CD4-positive, alpha-beta T cell treated with Interleukin-10 for 1 hour (primary cell): ENCODE measurements at regions not wholly inside any gene's neighbourhood (a gene's known extent, or its start where the extent isn't known, plus 50 kb on each side); places are given as distances from the start of the nearest gene placed in this dataset.
"Not testable (repeated sequence)": the region's sequence is repeated elsewhere in the genome, so short reads cannot be mapped to it uniquely, and the experiment has no call there.

Experiments
- DNase-seq: peaks from one replicate; pipeline ENCODE4 v3.0.0-alpha.2; 2020

DNA sequence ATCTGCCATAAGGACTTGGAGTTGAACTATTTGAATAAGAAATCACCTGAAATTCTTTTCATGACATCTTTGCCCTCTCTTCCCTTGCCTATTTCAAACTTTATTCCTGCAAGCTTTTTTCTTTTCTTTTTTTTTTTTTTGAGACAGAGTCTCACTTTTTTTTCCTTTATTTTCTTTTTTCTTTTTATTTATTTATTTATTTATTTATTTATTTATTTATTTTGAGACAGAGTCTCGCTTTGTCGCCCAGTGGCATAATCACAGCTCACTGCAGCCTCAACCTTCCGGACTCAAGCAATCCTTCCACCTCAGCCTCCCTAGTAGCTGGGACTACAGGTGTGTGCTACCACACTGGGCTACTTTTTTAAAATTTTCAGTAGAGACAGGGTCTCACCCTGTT lies 369.3 kb upstream of the ATP11B start:
- DNase-seq = no peak

GRCh38 chr3:182425926-182426718 lies 367.2 kb upstream of the ATP11B start:
- not testable (repeated sequence) for DNase-seq

DNA sequence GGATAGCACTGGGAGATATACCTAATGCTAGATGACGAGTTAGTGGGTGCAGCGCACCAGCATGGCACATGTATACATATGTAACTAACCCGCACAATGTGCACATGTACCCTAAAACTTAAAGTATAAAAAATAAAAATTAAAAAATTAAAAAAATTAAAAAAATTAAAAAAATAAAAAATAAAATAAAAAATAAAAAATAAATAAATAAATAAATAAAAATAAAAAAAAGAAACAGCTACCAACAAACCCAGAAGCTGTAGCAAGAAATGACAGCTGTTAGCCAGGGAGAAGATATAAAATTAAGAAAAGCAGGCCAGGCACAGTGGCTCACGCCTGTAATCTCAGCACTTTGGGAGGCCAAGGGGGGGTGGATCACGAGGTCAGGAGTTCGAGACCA lies 361.3 kb upstream of the ATP11B start:
- DNase-seq = not testable (repeated sequence)

DNA sequence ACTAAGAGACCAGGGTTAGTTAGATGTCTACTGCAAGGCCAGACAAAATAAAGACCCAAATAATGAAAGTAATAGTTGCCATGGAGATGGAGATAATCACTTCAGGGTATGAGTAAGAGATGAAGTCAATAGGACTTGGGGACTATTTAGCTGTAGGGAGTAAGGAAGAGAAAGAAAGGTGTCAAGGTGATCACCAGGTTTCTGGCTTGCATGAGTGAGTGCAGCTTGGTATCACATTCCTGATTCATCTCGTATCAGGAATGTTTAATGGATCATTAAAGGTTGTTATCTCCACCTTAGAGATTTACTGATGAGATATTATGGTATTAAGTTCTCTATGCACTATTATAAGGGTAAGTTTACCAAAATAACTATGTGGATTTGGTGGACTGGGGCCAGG lies 357.4 kb upstream of the ATP11B start:
- DNase-seq = no peak

- DNase-seq = no peak
These were observed 356.8 kb upstream of the ATP11B start for GRCh38 chr3:182436547-182436946.

- DNase-seq = no peak
These were observed 354.9 kb upstream of the ATP11B start for GRCh38 chr3:182438398-182438797.

GRCh38 chr3:182440101-182440500 lies 353.2 kb upstream of the ATP11B start:
- DNase-seq = no peak

DNA sequence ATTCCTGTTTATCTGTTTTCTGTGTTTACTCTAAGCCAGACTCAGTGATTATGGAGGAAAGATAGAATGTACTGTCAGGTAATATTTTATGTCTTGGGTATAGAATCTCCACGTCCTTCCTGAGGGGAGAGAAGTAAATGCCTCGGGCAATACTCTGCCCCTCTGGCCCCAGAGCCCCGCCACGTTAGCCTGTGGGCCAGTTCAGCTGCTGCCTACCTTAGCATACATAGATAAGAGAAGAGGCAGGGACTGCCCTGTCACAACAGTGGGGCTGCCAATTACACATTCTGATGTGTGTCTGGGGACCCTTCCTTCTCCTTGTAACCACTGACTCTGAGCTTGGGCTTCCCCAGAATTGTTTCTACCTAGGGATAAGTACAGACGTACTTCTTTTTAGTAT lies 347.7 kb upstream of the ATP11B start:
- no peak for DNase-seq

- no peak for DNase-seq
These were observed 342.1 kb upstream of the ATP11B start for GRCh38 chr3:182450942-182451787.

- DNase-seq = no peak
These were observed 341.4 kb upstream of the ATP11B start for GRCh38 chr3:182451871-182452270.

DNA sequence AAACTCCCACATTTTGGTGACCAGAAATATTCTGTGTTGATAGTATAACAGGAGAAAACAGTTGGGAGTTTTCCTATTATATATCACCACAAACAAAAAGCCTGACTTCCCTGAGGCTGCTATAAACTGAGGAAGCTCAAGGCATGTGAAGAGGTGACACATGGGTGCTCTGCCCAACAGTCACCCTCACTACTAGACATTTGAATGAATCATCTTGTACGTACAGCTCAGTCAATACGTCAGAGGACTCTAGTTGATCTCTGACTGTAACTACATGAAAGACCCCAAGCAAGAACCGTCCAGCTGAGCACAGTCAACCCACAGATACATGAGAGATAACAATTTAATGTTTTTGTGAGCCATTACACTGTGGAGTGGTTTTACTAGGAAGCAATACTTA lies 338.3 kb upstream of the ATP11B start:
- no peak for DNase-seq

GRCh38 chr3:182460303-182460702 lies 333.0 kb upstream of the ATP11B start:
- no peak for DNase-seq

DNA sequence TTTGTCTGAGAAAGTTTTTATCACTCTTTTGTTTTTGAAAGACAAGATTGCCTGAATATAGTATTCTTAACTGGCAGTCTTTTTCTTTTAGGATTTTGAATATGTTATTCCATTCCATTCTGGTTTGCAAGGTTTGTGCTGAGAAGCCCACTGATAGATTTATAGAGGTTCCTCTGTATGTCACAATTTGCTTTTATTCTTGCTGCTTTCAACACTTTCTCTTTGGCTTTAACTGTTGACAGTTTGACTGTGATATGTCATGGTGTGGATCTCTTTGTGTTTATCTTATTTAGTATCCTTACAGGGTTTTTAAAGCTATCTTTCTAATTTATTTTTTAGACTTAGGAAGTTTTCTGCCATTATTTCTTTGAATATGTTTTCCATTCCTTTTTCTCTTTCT lies 331.2 kb upstream of the ATP11B start:
- DNase-seq = no peak

- no peak for DNase-seq
These were observed 328.7 kb upstream of the ATP11B start for GRCh38 chr3:182464513-182465145.

- DNase-seq = no peak
These were observed 327.8 kb upstream of the ATP11B start for GRCh38 chr3:182465301-182466185.

DNA sequence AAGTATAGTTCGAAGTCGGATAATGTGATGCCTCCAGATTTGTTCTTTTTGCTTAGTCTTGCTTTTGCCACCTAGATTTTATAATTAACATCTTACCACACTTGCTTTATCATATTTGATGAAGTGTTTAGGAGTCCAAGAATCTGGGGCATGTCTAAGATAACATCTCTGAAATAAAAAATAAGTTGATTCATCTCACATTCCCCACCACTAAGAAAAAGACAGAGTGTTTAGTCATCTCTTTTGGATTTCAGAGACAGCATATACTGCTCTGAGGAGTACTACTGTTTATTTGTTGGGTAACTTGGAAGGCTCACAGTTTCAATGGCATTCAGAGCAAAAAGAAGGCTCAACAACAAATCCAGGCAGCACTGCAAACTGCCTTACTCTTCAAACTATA lies 324.2 kb upstream of the ATP11B start:
- no peak for DNase-seq

DNA sequence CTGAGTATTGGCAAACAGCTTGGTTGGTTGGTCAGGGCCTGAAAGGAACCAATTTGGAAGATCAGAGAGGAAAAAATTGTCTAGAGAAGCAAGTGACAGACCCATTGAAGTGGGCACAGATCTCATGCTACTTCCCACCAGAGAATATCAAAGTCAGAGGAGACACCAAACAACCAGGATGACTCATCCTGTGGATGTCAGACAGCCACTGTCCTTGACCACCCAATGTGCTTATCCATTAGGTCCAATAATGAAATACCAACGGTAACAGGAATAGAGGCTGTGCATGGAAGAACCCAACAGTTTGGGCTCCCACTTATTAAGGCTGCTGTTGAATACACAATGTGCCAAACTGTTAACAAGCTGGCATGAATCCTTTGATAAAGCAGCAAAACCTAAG lies 323.1 kb upstream of the ATP11B start:
- DNase-seq = no peak

DNA sequence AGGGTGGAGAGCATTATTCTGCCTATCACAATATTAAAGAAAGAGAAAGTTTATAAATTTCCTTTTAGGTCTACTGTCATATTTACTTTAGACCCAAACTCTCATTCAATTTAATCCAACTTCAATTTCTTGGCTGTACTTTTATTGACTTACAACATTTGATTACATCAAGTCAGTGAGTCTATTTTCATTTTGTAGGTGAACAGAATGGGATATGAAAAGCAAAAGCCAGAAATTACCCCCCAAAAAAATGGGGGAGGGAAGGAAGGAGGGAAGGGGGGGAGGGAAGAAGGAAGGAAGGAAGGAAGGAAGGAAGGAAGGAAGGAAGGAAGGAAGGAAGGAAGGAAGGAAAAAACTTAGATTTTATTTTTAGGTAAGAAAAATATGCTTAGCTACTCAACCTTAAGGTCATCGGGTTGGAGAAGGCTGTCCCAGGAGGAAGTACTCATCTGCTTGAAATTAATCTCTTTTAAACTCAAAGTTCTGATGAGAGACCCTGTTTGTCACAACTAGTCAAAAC lies 320.1 kb upstream of the ATP11B start:
- no peak for DNase-seq

DNA sequence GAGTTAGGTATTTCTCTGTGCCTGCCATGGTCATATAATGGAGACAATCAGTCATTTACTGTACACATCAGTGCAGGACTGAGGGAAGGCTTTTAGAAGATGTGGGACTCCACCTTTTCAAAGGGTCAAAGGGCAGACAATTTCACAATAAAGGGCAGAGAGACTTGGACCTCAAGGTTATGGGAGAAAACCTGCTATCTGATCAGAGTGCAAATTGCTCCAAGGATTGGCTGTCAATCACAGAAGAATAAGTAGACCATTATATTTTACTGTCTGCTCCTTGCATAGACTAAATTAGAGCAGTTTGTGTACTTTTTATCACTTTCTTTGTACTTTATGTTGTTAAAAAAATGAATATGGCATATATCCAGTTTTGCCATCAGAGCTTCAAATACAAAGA lies 314.9 kb upstream of the ATP11B start:
- no peak for DNase-seq

- no peak for DNase-seq
These were observed 313.6 kb upstream of the ATP11B start for GRCh38 chr3:182479419-182480336.

- DNase-seq = no peak
These were observed 310.6 kb upstream of the ATP11B start for GRCh38 chr3:182482705-182483104.
